DOHH2 (cell line): ENCODE measurements at regions not wholly inside any gene's neighbourhood (a gene's known extent, or its start where the extent isn't known, plus 50 kb on each side); places are given as distances from the start of the nearest gene placed in this dataset.

Experiments used
- H3F3A ChIP-seq: fragments of 200-600 bp; sonication (generic), shearing (Covaris generic); 2 replicates; pipeline ENCODE4 v1.6.0; 2016; ENCODE audit warnings: antibody characterized with exemption, mild to moderate bottlenecking; ENCODE audit not compliant: control insufficient read depth, insufficient read depth
- H3K27ac ChIP-seq: fragments of 200-600 bp; sonication (generic); 2 replicates; pipeline ENCODE4 v1.5.1; 2014; ENCODE audit warnings: low read depth, mild to moderate bottlenecking, low read length, moderate library complexity
- H3K27me3 ChIP-seq: fragments of 200-600 bp; sonication (generic); 2 replicates; pipeline ENCODE4 v1.6.1; 2014; ENCODE audit warnings: mild to moderate bottlenecking, low read length, mixed read lengths; ENCODE audit not compliant: control insufficient read depth
- H3K36me3 ChIP-seq: fragments of 200-600 bp; sonication (generic); 2 replicates; pipeline ENCODE4 v1.6.1; 2014; ENCODE audit warnings: mild to moderate bottlenecking, low read length, moderate library complexity, mixed read lengths; ENCODE audit not compliant: control insufficient read depth
- H3K4me1 ChIP-seq: fragments of 200-600 bp; sonication (generic); 2 replicates; pipeline ENCODE4 v1.6.1; 2014; ENCODE audit warnings: mild to moderate bottlenecking, low read length, mixed read lengths; ENCODE audit not compliant: control insufficient read depth
- H3K4me2 ChIP-seq: fragments of 200-600 bp; sonication (generic); 2 replicates; pipeline ENCODE4 v1.6.0; 2014; ENCODE audit warnings: mild to moderate bottlenecking, low read length, moderate library complexity
- H3K4me3 ChIP-seq: fragments of 200-600 bp; sonication (generic); 2 replicates; pipeline ENCODE4 v1.5.1; 2014; ENCODE audit warnings: mild to moderate bottlenecking, low read length, mixed read lengths
- H3K79me2 ChIP-seq: fragments of 200-600 bp; sonication (generic); 2 replicates; pipeline ENCODE4 v1.6.1; 2014; ENCODE audit warnings: mild to moderate bottlenecking, low read length, mixed read lengths; ENCODE audit not compliant: control insufficient read depth
- H3K9me2 ChIP-seq: fragments of 200-600 bp; sonication (generic); replicated peaks from 2 replicates; pipeline ENCODE4 v1.6.1; 2014; ENCODE audit warnings: mild to moderate bottlenecking, low read length, mixed read lengths; ENCODE audit not compliant: control insufficient read depth
- H3K9me3 ChIP-seq: fragments of 200-600 bp; sonication (generic); 2 replicates; pipeline ENCODE4 v1.6.1; 2014; ENCODE audit warnings: antibody characterized with exemption, low read length, mixed read lengths; ENCODE audit not compliant: control insufficient read depth, insufficient read depth
- H4K20me1 ChIP-seq: fragments of 200-600 bp; sonication (generic); 2 replicates; pipeline ENCODE4 v1.6.0; 2014; ENCODE audit warnings: low read depth, mild to moderate bottlenecking, antibody characterized with exemption, low read length, moderate library complexity; ENCODE audit not compliant: control insufficient read depth, insufficient read depth
- CTCF ChIP-seq: fragments of 200-600 bp; sonication (generic); IDR thresholded peaks from one replicate; pipeline ENCODE4 v1.5.1; 2014; ENCODE audit warnings: antibody characterized with exemption, mild to moderate bottlenecking, low read depth, low read length; ENCODE audit not compliant: poor library complexity, severe bottlenecking
- EZH2phosphoT487 ChIP-seq: fragments of 200-600 bp; sonication (generic); IDR thresholded peaks from 2 replicates; pipeline ENCODE4 v1.6.1; 2017; ENCODE audit warnings: borderline replicate concordance, mild to moderate bottlenecking, antibody characterized with exemption, low read length, moderate library complexity, mixed read lengths

GRCh38 chr5:96142184-96142781 is 180.6 kb upstream of the ELL2 start:
- no peak overlapping the region for H3K27ac ChIP-seq
- H3K36me3 ChIP-seq: no peaks in the 10 kb centered on the region
- no peaks in the 10 kb centered on the region for H3K9me3 ChIP-seq
- no peaks in the 10 kb centered on the region for H3K4me1 ChIP-seq
- TF ChIP-seq CTCF (no peak), EZH2phosphoT487 (no peak)
- no peaks in the 10 kb centered on the region for H3K9me2 ChIP-seq
- H3K79me2 ChIP-seq: no peaks in the 10 kb centered on the region
- no peaks in the 10 kb centered on the region for H4K20me1 ChIP-seq
- no peaks in the 10 kb centered on the region for H3K27me3 ChIP-seq
- H3K4me3 ChIP-seq: no peak overlapping the region
- no peaks in the 10 kb centered on the region for H3F3A ChIP-seq
- no peak overlapping the region for H3K4me2 ChIP-seq

GRCh38 chr5:96141749-96142148 is 180.1 kb upstream of the ELL2 start:
- Histone ChIP-seq H3K27ac (no peak overlapping the region), H3F3A (no peaks in the 10 kb centered on the region), H3K9me3 (no peaks in the 10 kb centered on the region)

DNA sequence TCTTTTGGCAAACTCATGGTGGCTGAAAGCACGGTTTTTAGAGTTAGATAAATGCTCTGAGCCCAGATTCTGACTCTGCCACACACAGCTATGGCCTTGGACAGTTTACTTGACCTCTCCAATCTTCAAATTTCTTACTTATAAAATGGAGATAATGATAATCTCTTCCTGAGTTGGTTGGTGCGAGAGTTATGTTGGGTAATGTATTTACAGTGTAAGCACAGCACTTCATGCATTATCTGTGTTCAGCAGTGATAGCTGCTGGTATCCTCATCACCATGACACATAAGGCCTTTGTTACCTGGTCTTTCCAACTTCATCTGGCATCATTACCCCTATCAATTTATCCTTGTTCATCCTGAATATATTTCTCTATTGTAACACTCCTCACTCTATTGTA is 178.8 kb upstream of the ELL2 start:
- Histone ChIP-seq H3K9me2 (no peaks in the 10 kb centered on the region), H4K20me1 (no peaks in the 10 kb centered on the region), H3K36me3 (no peaks in the 10 kb centered on the region), H3K27me3 (no peaks in the 10 kb centered on the region), H3K4me1 (no peaks in the 10 kb centered on the region), H3K79me2 (no peaks in the 10 kb centered on the region), H3K4me2 (no peak overlapping the region), H3K9me3 (no peaks in the 10 kb centered on the region), H3K4me3 (no peak overlapping the region), H3F3A (no peaks in the 10 kb centered on the region), H3K27ac (no peak overlapping the region)
- no peak for TF ChIP-seq CTCF
- TF ChIP-seq EZH2phosphoT487: no peak

More at GRCh38 chr5:96141749-96142148, 180.1 kb upstream of the ELL2 start:
- Histone ChIP-seq H3K9me2 (no peaks in the 10 kb centered on the region), H3K36me3 (no peaks in the 10 kb centered on the region), H4K20me1 (no peaks in the 10 kb centered on the region), H3K4me1 (no peaks in the 10 kb centered on the region), H3K4me2 (no peak overlapping the region), H3K27me3 (no peaks in the 10 kb centered on the region), H3K4me3 (no peak overlapping the region), H3K79me2 (no peaks in the 10 kb centered on the region)
- no peak for TF ChIP-seq CTCF
- no peak for TF ChIP-seq EZH2phosphoT487

GRCh38 chr5:96140084-96140483 is 178.4 kb upstream of the ELL2 start:
- H3K79me2 ChIP-seq: no peaks in the 10 kb centered on the region
- no peak for TF ChIP-seq CTCF
- no peak for TF ChIP-seq EZH2phosphoT487
- no peaks in the 10 kb centered on the region for H4K20me1 ChIP-seq
- no peaks in the 10 kb centered on the region for H3K9me2 ChIP-seq
- H3K4me2 ChIP-seq: no peak overlapping the region
- H3K9me3 ChIP-seq: no peaks in the 10 kb centered on the region
- no peaks in the 10 kb centered on the region for H3K27me3 ChIP-seq
- no peaks in the 10 kb centered on the region for H3F3A ChIP-seq
- no peaks in the 10 kb centered on the region for H3K36me3 ChIP-seq
- H3K27ac ChIP-seq: no peak overlapping the region
- no peaks in the 10 kb centered on the region for H3K4me1 ChIP-seq
- H3K4me3 ChIP-seq: no peak overlapping the region
